Erythroblast (primary cell): ENCODE measurements at regions not wholly inside any gene's neighbourhood (a gene's known extent, or its start where the extent isn't known, plus 50 kb on each side); places are given as distances from the start of the nearest gene placed in this dataset.
"Not testable (repeated sequence)": the region's sequence is repeated elsewhere in the genome, so short reads cannot be mapped to it uniquely, and the experiment has no call there.

Experiments
- DNase-seq, 2 experiments: peaks; one replicate each; lab custom pipeline; 2025; lab: John Stamatoyannopoulos, UW
- GATA1 ChIP-seq: IDR thresholded peaks from 2 replicates; pipeline ENCODE4 v1.6.1; 2011; ENCODE audit warnings: low read depth, mild to moderate bottlenecking, control low read depth, low read length, moderate library complexity
- POLR2A ChIP-seq: IDR thresholded peaks from 2 replicates; pipeline ENCODE4 v1.6.1; 2011; ENCODE audit warnings: mild to moderate bottlenecking, low read length

DNA sequence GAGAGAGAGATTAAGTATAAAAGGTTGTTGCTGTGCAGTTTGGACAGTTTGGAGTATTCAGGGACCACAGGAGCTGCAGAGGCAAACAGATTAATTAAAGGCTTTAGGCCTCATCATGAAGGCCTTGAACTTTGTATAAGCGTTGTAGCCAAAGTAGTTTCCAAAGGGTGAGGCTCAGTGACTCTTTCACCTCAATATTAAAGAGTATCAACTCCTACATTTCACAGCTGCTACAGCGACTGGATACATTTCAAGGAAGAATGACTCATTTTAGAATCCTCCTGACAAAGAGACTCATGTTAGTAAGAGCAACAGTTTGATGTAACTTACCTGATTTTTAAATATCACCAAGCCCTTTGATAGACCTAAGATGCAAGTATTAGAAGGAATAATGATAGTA is 355.5 kb downstream of the HLX start:
- no peak for DNase-seq
- TF ChIP-seq GATA1 (no peak), POLR2A (no peak)

DNA sequence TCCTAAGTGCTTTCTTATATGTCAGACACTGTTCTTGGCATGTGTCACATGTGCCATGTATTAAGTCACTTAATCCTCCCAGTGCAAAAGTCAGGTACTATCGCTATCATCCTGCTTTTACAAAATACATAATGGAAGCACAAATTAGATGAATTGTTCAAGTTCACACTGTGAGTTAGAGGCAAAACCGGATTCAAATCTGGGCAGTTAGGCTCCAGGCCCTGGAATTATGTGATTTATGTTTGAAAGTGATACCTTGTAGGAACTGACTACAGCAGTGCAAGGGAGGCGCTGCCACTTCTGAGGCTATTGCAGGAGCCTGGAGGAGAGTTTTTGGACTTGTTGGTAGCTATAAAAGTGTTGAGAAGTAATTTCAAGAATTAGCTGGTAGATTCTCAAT is 358.3 kb downstream of the HLX start:
- DNase-seq = no peak
- no peak for TF ChIP-seq GATA1
- no peak for TF ChIP-seq POLR2A

- DNase-seq = no peak
- TF ChIP-seq POLR2A (no peak), GATA1 (no peak)
These were observed 359.9 kb downstream of the HLX start for GRCh38 chr1:221239181-221239580.

DNA sequence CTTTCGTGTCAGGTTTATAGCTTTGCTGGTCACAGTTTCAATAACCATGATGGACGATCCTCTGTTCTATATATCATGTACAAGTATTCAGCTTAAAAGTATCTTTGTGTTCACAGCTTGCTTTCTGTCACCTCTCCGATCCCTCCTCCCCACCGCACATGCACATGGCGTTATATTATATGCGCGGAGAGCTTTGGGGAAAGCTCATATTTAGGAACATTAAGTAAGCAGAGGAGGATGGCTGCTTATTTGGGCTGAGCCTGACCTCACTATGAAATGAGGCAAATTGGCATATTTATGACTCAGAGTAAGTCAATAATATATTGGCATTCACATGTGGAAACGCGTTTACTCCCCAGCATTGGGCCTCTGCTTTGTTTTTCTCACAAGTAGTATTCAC is 360.5 kb downstream of the HLX start:
- DNase-seq = no peak

DNA sequence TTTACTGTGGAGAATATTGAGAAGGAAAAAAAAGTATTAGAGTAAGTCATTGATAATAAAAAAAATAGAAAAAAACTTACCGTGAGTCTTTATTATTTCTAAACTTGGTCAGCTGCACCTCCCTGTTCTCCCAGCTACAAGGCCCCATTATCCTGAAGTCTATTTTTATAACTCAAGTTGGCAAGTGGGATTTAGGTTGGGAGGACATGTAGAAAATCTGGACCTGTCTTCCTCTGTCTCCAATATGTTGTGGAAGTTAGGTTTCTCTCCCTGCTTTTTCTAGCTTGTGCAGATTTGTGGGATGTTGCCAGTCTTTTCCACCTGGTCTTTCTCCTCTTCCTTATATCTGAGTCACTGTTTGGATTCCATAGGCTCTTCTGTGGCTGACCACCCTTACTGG is 361.4 kb downstream of the HLX start:
- no peak for TF ChIP-seq GATA1
- no peak for TF ChIP-seq POLR2A

More for the DNA sequence above, 360.5 kb downstream of the HLX start:
- TF ChIP-seq POLR2A (no peak), GATA1 (no peak)

DNA sequence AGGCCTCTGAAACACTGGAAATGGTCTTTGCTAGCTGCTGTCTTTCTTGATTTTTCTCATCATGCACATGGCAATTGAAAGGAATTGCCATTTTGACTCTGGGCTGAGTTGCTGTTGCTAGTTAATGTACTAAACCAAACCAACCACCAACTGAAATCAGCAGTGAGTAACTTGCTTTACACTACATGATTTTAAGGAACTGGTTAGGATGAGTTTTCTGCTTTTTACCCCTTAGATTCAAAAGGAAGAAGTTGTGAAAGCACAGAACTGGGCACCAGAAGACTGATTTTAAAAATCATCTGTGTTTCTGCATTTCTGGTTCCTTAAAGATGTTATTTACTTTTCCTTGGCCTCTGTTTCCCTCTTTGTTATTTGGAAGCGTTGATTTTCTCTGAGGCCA is 361.9 kb downstream of the HLX start:
- TF ChIP-seq GATA1 (no peak), POLR2A (no peak)
- DNase-seq = no peak

More for the DNA sequence above, 361.4 kb downstream of the HLX start:
- no peak for DNase-seq

- TF ChIP-seq POLR2A (no peak), GATA1 (no peak)
- DNase-seq = no peak
These were observed 362.3 kb downstream of the HLX start for GRCh38 chr1:221241592-221241991.

- no peak for TF ChIP-seq POLR2A
These were observed 366.8 kb downstream of the HLX start for GRCh38 chr1:221246067-221246466.

GRCh38 chr1:221246628-221247415 is 367.6 kb downstream of the HLX start:
- TF ChIP-seq POLR2A (no peak), GATA1 (no peak)
- DNase-seq = no peak

More at GRCh38 chr1:221246067-221246466, 366.8 kb downstream of the HLX start:
- DNase-seq = no peak

GRCh38 chr1:221251580-221251979 is 372.3 kb downstream of the HLX start:
- TF ChIP-seq GATA1 = no peak
- no peak for TF ChIP-seq POLR2A
- no peak for DNase-seq

DNA sequence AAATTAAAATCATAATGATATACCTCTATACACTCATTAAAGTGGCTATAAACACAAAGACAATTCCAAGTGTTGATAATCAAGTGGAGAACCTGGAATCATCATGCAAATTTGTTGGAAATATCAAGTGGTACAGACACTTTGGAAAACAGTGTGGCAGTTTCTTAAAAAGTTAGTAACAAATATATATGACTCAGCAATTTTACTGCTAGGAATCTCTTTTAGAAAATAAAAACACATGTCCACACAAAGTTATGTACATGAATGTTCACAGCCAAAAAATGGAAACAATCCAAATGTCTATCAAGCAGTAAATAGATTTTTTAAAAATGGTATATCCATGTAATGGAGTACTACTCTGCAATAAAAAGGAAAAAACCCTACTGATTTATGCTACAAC is 375.6 kb downstream of the HLX start:
- no peak for DNase-seq
- TF ChIP-seq POLR2A (no peak), GATA1 (no peak)

GRCh38 chr1:221256773-221257172 is 377.5 kb downstream of the HLX start:
- no peak for DNase-seq
- TF ChIP-seq GATA1 (no peak), POLR2A (no peak)

DNA sequence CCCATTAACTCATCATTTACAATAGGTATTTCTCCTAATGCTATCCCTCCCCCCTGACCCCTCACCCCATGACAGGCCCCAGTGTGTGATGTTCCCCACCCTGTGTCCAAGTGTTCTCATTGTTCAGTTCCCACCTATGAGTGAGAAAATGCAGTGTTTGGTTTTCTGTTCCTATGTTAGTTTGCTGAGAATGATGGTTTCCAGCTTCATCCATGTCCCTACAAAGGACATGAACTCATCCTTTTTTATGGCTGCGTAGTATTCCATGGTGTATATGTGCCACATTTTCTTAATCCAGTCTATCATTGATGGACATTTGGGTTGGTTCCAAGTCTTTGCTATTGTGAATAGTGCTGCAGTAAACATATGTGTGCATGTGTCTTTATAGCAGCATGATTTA is 378.3 kb downstream of the HLX start:
- not testable (repeated sequence) for DNase-seq

GRCh38 chr1:221262677-221263076 is 383.4 kb downstream of the HLX start:
- not testable (repeated sequence) for DNase-seq

DNA sequence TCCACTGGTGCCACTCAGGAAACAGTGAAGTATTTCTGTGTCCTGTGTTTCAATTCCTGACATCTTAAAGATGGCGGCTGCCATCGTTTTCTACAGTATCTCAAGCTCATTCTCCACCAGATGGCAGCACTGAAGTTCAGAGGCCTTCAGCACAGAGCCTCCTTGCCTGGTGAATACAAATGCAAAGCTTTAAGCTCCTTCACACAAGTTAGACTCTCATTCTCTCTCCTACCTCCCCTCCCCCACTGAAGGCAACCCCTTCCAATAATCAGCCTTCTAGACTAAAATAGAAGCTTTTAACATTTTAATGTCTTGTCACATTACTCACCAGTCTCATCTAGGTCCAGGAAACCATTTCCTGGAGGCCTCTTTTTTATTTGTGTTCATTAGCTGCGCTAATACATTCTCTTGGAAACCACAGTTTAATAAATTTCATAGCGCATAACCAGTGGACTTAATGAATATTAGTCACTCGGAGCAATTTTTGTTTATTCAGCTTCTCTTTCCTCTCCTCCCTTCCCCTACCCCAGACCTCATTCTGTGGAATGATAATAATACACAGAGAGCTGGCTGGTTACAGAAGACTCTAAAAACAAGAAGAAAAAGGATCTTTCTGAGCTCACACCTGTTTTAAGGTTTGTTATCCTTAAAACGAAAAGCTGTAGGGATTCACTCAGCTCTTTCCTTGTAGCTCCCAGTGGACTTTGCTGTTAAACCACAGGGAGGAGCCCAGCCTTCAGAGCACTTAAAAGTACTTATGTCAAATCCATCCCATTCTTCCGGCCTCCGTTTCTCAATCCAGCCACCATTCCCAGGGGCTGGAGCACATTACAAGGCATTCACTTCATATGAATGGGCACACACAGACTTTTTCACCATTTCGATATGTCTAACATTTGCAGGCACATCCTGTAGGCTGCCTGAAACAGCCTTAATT is 384.9 kb downstream of the HLX start:
- DNase-seq = peak; percentile 52 to 69
- no peak for TF ChIP-seq GATA1
- TF ChIP-seq POLR2A = no peak

- no peak for DNase-seq
- TF ChIP-seq GATA1 (no peak), POLR2A (no peak)
These were observed 385.6 kb downstream of the HLX start for GRCh38 chr1:221264848-221265247.
